SK-N-SH (cell line): ENCODE measurements at regions not wholly inside any gene's neighbourhood (a gene's known extent, or its start where the extent isn't known, plus 50 kb on each side); places are given as distances from the start of the nearest gene placed in this dataset.

Source experiments
- CTCF ChIA-PET: fragments of 300-600, 350-600 bp; formaldehyde crosslinking; extraction: SDS; loops from one replicate; lab custom pipeline; 2021; lab: Yijun Ruan, JAX
- POLR2A ChIA-PET: fragments of 350-600 bp; sonication (Branson Sonifier 250); formaldehyde crosslinking; extraction: SDS; loops from one replicate; lab custom pipeline; 2020; ENCODE audit warnings: antibody characterized with exemption, inconsistent platforms; lab: Yijun Ruan, JAX
- DNase-seq: peaks from one replicate; pipeline ENCODE4 v3.0.0; 2012
- H2AFZ ChIP-seq: fragments of 200-600 bp; sonication (generic); 2 replicates; pipeline ENCODE4 v1.8.1; 2016; ENCODE audit warnings: antibody characterized with exemption, mild to moderate bottlenecking, low read depth
- H3F3A ChIP-seq: fragments of 200-600 bp; sonication (generic); replicated peaks from 2 replicates; pipeline ENCODE3; 2016; ENCODE audit warnings: antibody characterized with exemption, mild to moderate bottlenecking; ENCODE audit not compliant: insufficient read depth
- H3K27ac ChIP-seq, 2 experiments: fragments of 200-500 bp in 1 of 2; fragments of 200-600 bp in 1 of 2; sonication (Bioruptor generic) in 1 of 2; sonication (generic), shearing (Covaris generic) in 1 of 2; 2 replicates each; pipeline versions ENCODE4 v1.5.1 to v1.6.1; 2014 to 2016; ENCODE audit warnings: low read depth in 2 of 2, inconsistent platforms in 1 of 2, low read length in 1 of 2, mild to moderate bottlenecking in 1 of 2, mixed read lengths in 1 of 2
- H3K27me3 ChIP-seq: fragments of 200-600 bp; sonication (generic), shearing (Covaris generic); 2 replicates; pipeline ENCODE4 v1.6.1; 2016; ENCODE audit warnings: mixed run types; ENCODE audit not compliant: insufficient read depth
- H3K36me3 ChIP-seq, 2 experiments: fragments of 200-500 bp in 1 of 2; fragments of 200-600 bp in 1 of 2; sonication (Bioruptor generic) in 1 of 2; sonication (generic) in 1 of 2; replicated peaks in 1 of 2; 2 replicates each; pipeline versions ENCODE3 to v1.5.1; 2014 to 2016; ENCODE audit warnings: low read length in 1 of 2, mild to moderate bottlenecking in 1 of 2; ENCODE audit not compliant: insufficient read depth in 2 of 2, control insufficient read depth in 1 of 2
- H3K4me1 ChIP-seq, 2 experiments: fragments of 200-500 bp in 1 of 2; fragments of 200-600 bp in 1 of 2; sonication (Bioruptor generic) in 1 of 2; sonication (generic), shearing (Covaris generic) in 1 of 2; 2 replicates each; pipeline versions ENCODE4 v1.5.1 to v1.6.1; 2014 to 2016; ENCODE audit warnings: low read depth in 1 of 2, low read length in 1 of 2, mixed run types in 1 of 2; ENCODE audit not compliant: insufficient read depth in 2 of 2, control insufficient read depth in 1 of 2
- H3K4me2 ChIP-seq: fragments of 200-600 bp; sonication (generic), shearing (Covaris generic); 2 replicates; pipeline ENCODE4 v1.6.1; 2017; ENCODE audit warnings: mixed run types
- H3K4me3 ChIP-seq, 2 experiments: fragments of 200-500 bp in 1 of 2; fragments of 200-600 bp in 1 of 2; sonication (Bioruptor generic) in 1 of 2; sonication (generic), shearing (Covaris generic) in 1 of 2; 2 replicates each; pipeline versions ENCODE4 v1.5.1 to v1.8.1; 2014 to 2016; ENCODE audit warnings: low read depth in 2 of 2, inconsistent platforms in 1 of 2, low read length in 1 of 2, mild to moderate bottlenecking in 1 of 2, mixed read lengths in 1 of 2, moderate library complexity in 1 of 2
- H3K79me2 ChIP-seq: fragments of 200-600 bp; sonication (generic); 2 replicates; pipeline ENCODE4 v1.8.1; 2017; ENCODE audit warnings: mild to moderate bottlenecking; ENCODE audit not compliant: insufficient read depth
- H3K9ac ChIP-seq: fragments of 200-600 bp; sonication (generic); 2 replicates; pipeline ENCODE4 v1.6.1; 2017; ENCODE audit warnings: mixed run types
- H3K9me2 ChIP-seq: fragments of 200-600 bp; sonication (generic); 2 replicates; pipeline ENCODE4 v1.6.1; 2017; ENCODE audit warnings: mixed run types
- H3K9me3 ChIP-seq: fragments of 200-600 bp; sonication (generic); 2 replicates; pipeline ENCODE4 v1.6.1; 2017; ENCODE audit warnings: mixed run types, mild to moderate bottlenecking, moderate library complexity
- H4K20me1 ChIP-seq: fragments of 200-600 bp; sonication (generic); 2 replicates; pipeline ENCODE4 v1.6.1; 2017; ENCODE audit warnings: mild to moderate bottlenecking, mixed run types; ENCODE audit not compliant: insufficient read depth
- CHD2 ChIP-seq: fragments of 150-350 bp; IDR thresholded peaks from 2 replicates; pipeline ENCODE4 v1.6.1; 2018; ENCODE audit warnings: low read length; ENCODE audit not compliant: partially characterized antibody
- ELF1 ChIP-seq: IDR thresholded peaks from 2 replicates; pipeline ENCODE4 v1.4.0; 2012
- EP300 ChIP-seq, 2 experiments: IDR thresholded peaks; 2 replicates each; pipeline versions ENCODE4 v1.4.0 to v1.6.1; 2012; ENCODE audit warnings: borderline replicate concordance in 1 of 2, low read depth in 1 of 2, low read length in 1 of 2
- EZH2phosphoT487 ChIP-seq: fragments of 200-600 bp; sonication (generic); IDR thresholded peaks from 2 replicates; pipeline ENCODE4 v1.6.1; 2017; ENCODE audit warnings: low read depth, mixed run types, mild to moderate bottlenecking, antibody characterized with exemption, moderate library complexity, borderline replicate concordance
- FOSL2 ChIP-seq: IDR thresholded peaks from 2 replicates; pipeline ENCODE4 v1.4.0; 2012; ENCODE audit warnings: low read depth, mild to moderate bottlenecking, moderate library complexity, borderline replicate concordance
- FOXM1 ChIP-seq: IDR thresholded peaks from 2 replicates; pipeline ENCODE4 v1.4.0; 2012; ENCODE audit warnings: low read depth, mild to moderate bottlenecking
- GABPA ChIP-seq: IDR thresholded peaks from 2 replicates; pipeline ENCODE4 v1.4.0; 2012; ENCODE audit warnings: low read depth, mild to moderate bottlenecking
- GATA2 ChIP-seq: sonication (generic); formaldehyde crosslinking; IDR thresholded peaks from 2 replicates; pipeline ENCODE4 v1.5.0; 2020; ENCODE audit warnings: mild to moderate bottlenecking, missing genetic modification reagents
- MEF2A ChIP-seq: IDR thresholded peaks from 2 replicates; pipeline ENCODE4 v1.4.0; 2012; ENCODE audit warnings: low read depth, borderline replicate concordance
- POLR2AphosphoS5 ChIP-seq: IDR thresholded peaks from 2 replicates; pipeline ENCODE4 v1.6.1; 2012; ENCODE audit warnings: low read depth, low read length
- RAD21 ChIP-seq: IDR thresholded peaks from 2 replicates; pipeline ENCODE4 v1.6.1; 2012; ENCODE audit warnings: mild to moderate bottlenecking, low read length
- RCOR1 ChIP-seq: fragments of 150-350 bp; IDR thresholded peaks from 2 replicates; pipeline ENCODE4 v1.6.1; 2017; ENCODE audit warnings: antibody characterized with exemption, low read length
- RFX5 ChIP-seq: IDR thresholded peaks from 2 replicates; pipeline ENCODE4 v1.6.1; 2012; ENCODE audit warnings: mild to moderate bottlenecking, improper control_type of control experiment, low read length
- SIN3A ChIP-seq: IDR thresholded peaks from 2 replicates; pipeline ENCODE4 v1.6.1; 2012; ENCODE audit warnings: low read depth, mild to moderate bottlenecking, low read length, moderate library complexity, borderline replicate concordance
- SMC3 ChIP-seq: IDR thresholded peaks from 2 replicates; pipeline ENCODE4 v1.6.1; 2012; ENCODE audit warnings: low read depth, low read length, improper control_type of control experiment
- TAF1 ChIP-seq: IDR thresholded peaks from 2 replicates; pipeline ENCODE4 v1.6.1; 2012; ENCODE audit warnings: low read depth, mild to moderate bottlenecking, low read length, moderate library complexity, borderline replicate concordance
- TCF12 ChIP-seq: IDR thresholded peaks from 2 replicates; pipeline ENCODE4 v1.4.0; 2012
- WGBS: methylation state at CpG from one replicate; pipeline ENCODE4 v1.1.6; 2017; ENCODE audit warnings: low lambda C conversion rate; 5-methylcytosine and 5-hydroxymethylcytosine counted together
- TF ChIP-seq, protein P1 (sequence below): IDR thresholded peaks from 2 replicates; pipeline ENCODE4 v1.4.0; 2012; ENCODE audit warnings: low read depth, borderline replicate concordance
- TF ChIP-seq, protein P2 (sequence below): fragments of 200-600 bp; sonication (generic); IDR thresholded peaks from 2 replicates; pipeline ENCODE4 v1.6.1; 2017; ENCODE audit warnings: antibody characterized with exemption, mild to moderate bottlenecking, moderate library complexity
- TF ChIP-seq, protein P3 (sequence below): fragments of 150-350 bp; IDR thresholded peaks from 2 replicates; pipeline ENCODE4 v1.6.1; 2016; ENCODE audit warnings: mild to moderate bottlenecking, low read depth, low read length
- TF ChIP-seq, protein P4 (sequence below): IDR thresholded peaks from 2 replicates; pipeline ENCODE4 v1.4.0; 2012; ENCODE audit warnings: low read depth, borderline replicate concordance

DNA sequence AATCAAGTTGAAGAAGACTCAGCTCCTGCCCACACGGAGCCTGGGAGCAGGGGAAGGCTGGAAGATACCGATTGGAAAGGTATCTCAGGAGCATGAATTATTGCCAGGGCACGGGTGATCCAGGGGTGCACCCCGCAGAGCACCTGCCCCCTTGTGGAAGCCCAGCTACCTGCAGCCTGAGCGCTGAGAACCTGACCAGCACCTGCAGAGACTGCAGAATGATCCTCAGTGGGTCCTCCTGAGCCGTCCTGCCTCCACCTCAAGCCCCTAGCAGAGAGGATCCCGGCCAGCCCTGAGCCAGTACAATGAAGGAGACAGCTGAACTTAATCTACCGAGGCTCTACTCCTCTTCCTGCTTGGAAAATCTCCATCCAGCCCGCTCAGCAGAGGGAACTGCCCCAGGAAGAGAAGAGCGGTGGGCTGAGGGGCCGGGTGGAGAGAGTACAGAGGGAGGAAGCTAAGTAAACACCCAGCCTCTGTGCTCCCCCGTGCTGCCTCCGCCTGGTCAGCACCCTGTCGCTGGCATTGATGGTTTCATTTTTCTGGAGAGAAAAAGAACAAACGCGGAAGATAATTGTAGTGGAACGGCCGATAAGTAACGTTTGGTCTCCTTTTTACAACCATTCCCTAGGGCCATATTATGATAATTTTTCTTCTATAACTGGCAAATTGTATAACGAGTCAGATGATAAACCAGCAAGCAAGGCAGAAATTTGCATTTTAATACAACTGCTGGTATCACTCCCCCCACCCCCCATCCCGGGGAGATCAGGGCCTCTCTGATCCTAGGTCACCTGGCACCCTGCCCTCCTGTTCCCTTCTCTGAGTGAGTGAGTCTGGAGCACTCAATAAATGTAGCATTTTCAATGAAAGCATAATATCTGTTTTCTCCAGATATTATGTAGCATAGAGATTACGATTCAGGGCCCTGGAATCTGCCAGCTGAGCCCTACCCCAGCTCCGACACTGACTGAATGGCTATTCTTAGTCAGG lies 204.5 kb upstream of the RPL38 start:
- ChIA-PET CTCF (interaction anchor here (0.6 to 6.7 kb wide), 53 partner anchors 8 to 569 kb away, joined by 3 to 67 read pairs (median 5); partner anchors contain the start of gene SDK2), POLR2A (no interaction called here)
- Histone ChIP-seq H3F3A (no peaks in the 10 kb centered on the region), H4K20me1 (no peaks in the 10 kb centered on the region), H3K27me3 (no peaks in the 10 kb centered on the region), H2AFZ (no peak overlapping the region), H3K9me3 (peaks cover 5% of the 10 kb centered on the region; the same call in 1 of the 2 replicates), H3K4me2 (no peak overlapping the region), H3K9ac (no peak overlapping the region), H3K27ac (no peak overlapping the region), H3K4me3 (peak overlapping the region in 1 of 2 experiments; percentile 23; a peak in 1 of 4 replicates), H3K36me3 (no peaks in the 10 kb centered on the region), H3K9me2 (no peaks in the 10 kb centered on the region), H3K4me1 (no peaks in the 10 kb centered on the region; a peak in 1 of 4 replicates), H3K79me2 (no peaks in the 10 kb centered on the region)
- WGBS: 31% methylated on average over 22 of the region's 23 CpGs
- peak; percentile 82 for DNase-seq
- TF ChIP-seq TAF1 (no peak), SMC3 (peak; percentile 61), RAD21 (peak; percentile 73)
- TF ChIP-seq, protein P1, sequence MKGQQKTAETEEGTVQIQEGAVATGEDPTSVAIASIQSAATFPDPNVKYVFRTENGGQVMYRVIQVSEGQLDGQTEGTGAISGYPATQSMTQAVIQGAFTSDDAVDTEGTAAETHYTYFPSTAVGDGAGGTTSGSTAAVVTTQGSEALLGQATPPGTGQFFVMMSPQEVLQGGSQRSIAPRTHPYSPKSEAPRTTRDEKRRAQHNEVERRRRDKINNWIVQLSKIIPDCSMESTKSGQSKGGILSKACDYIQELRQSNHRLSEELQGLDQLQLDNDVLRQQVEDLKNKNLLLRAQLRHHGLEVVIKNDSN: no peak
- TF ChIP-seq, protein P2, sequence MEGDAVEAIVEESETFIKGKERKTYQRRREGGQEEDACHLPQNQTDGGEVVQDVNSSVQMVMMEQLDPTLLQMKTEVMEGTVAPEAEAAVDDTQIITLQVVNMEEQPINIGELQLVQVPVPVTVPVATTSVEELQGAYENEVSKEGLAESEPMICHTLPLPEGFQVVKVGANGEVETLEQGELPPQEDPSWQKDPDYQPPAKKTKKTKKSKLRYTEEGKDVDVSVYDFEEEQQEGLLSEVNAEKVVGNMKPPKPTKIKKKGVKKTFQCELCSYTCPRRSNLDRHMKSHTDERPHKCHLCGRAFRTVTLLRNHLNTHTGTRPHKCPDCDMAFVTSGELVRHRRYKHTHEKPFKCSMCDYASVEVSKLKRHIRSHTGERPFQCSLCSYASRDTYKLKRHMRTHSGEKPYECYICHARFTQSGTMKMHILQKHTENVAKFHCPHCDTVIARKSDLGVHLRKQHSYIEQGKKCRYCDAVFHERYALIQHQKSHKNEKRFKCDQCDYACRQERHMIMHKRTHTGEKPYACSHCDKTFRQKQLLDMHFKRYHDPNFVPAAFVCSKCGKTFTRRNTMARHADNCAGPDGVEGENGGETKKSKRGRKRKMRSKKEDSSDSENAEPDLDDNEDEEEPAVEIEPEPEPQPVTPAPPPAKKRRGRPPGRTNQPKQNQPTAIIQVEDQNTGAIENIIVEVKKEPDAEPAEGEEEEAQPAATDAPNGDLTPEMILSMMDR: peak; percentile 25; the same call in 1 of the 2 replicates

DNA sequence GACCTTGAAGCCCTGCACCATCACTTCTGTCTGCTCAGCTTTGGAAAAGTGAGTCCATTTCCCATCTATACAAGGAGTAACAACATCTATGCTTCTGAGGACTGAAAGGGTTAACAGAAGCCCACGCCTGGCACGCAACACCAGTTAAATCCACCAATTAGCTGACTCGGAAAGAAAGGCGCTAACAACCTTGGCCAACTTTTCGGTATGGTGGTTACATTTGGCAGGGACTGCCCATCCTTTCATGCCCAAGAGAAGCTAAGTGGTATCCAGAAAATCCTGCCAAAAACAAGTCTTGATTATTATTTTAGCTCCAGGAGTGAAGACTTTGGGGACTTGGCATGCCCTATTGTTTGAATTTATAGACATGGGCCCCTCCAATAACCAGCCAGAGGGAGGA lies 202.3 kb upstream of the RPL38 start:
- H3K36me3 ChIP-seq: no peaks in the 10 kb centered on the region
- H3K9me3 ChIP-seq: peaks cover 5% of the 10 kb centered on the region; the same call in 1 of the 2 replicates
- no peaks in the 10 kb centered on the region for H3K9me2 ChIP-seq
- H4K20me1 ChIP-seq: no peaks in the 10 kb centered on the region
- H3K4me2 ChIP-seq: no peak overlapping the region
- H3K27me3 ChIP-seq: no peaks in the 10 kb centered on the region
- H3K79me2 ChIP-seq: no peaks in the 10 kb centered on the region
- H3K9ac ChIP-seq: no peak overlapping the region
- 52% methylated on average over 5 of the region's 5 CpGs for WGBS
- H3K4me1 ChIP-seq: no peaks in the 10 kb centered on the region; a peak in 1 of 4 replicates
- ChIA-PET POLR2A (no interaction called here), CTCF (interaction anchor here (0.7 to 6.7 kb wide), 4 partner anchors 9 to 176 kb away, joined by 3 to 67 read pairs (median 20); no protein-coding TSS in a partner anchor)
- no peaks in the 10 kb centered on the region for H3F3A ChIP-seq
- no peak for DNase-seq
- no peak overlapping the region for H3K4me3 ChIP-seq
- H3K27ac ChIP-seq: no peak overlapping the region
- no peak overlapping the region for H2AFZ ChIP-seq
- no peak for TF ChIP-seq MEF2A
- TF ChIP-seq TCF12: no peak
- no peak for TF ChIP-seq SMC3
- no peak for TF ChIP-seq FOSL2
- no peak for TF ChIP-seq RAD21
- TF ChIP-seq EZH2phosphoT487: no peak
- TF ChIP-seq POLR2AphosphoS5: no peak
- TF ChIP-seq SIN3A: no peak
- TF ChIP-seq GATA2 (CRISPR knock-in tag): no peak
- TF ChIP-seq CHD2: no peak
- TF ChIP-seq GABPA: no peak
- no peak for TF ChIP-seq RFX5
- TF ChIP-seq, protein P3, sequence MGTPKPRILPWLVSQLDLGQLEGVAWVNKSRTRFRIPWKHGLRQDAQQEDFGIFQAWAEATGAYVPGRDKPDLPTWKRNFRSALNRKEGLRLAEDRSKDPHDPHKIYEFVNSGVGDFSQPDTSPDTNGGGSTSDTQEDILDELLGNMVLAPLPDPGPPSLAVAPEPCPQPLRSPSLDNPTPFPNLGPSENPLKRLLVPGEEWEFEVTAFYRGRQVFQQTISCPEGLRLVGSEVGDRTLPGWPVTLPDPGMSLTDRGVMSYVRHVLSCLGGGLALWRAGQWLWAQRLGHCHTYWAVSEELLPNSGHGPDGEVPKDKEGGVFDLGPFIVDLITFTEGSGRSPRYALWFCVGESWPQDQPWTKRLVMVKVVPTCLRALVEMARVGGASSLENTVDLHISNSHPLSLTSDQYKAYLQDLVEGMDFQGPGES: no peak
- TF ChIP-seq RCOR1: no peak
- TF ChIP-seq, protein P4, sequence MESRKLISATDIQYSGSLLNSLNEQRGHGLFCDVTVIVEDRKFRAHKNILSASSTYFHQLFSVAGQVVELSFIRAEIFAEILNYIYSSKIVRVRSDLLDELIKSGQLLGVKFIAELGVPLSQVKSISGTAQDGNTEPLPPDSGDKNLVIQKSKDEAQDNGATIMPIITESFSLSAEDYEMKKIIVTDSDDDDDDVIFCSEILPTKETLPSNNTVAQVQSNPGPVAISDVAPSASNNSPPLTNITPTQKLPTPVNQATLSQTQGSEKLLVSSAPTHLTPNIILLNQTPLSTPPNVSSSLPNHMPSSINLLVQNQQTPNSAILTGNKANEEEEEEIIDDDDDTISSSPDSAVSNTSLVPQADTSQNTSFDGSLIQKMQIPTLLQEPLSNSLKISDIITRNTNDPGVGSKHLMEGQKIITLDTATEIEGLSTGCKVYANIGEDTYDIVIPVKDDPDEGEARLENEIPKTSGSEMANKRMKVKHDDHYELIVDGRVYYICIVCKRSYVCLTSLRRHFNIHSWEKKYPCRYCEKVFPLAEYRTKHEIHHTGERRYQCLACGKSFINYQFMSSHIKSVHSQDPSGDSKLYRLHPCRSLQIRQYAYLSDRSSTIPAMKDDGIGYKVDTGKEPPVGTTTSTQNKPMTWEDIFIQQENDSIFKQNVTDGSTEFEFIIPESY: no peak
- TF ChIP-seq EP300 (IDR thresholded peaks at IDR 0.05; ENCODE audit: borderline replicate concordance in 1 of 2, low read depth in 1 of 2, low read length in 1 of 2): no peak
- no peak for TF ChIP-seq ELF1
- TF ChIP-seq FOXM1: no peak
